Astrocyte of the cerebellum (primary cell): ENCODE measurements at regions not wholly inside any gene's neighbourhood (a gene's known extent, or its start where the extent isn't known, plus 50 kb on each side); places are given as distances from the start of the nearest gene placed in this dataset.

Source experiments
- DNase-seq: peaks from one replicate; pipeline ENCODE4 v3.0.0-alpha.2; 2011; ENCODE audit warnings: low read depth
- H3K4me3 ChIP-seq: 2 replicates; pipeline ENCODE4 v1.5.1; 2011; ENCODE audit warnings: mild to moderate bottlenecking, low read depth, low read length, moderate library complexity
- CTCF ChIP-seq: IDR thresholded peaks from 2 replicates; pipeline ENCODE4 v1.5.1; 2012; ENCODE audit warnings: low read length, low read depth, moderate library complexity, mild to moderate bottlenecking; ENCODE audit errors: missing control alignments
- in situ Hi-C: cut with HindIII; loops from 2 replicates; pipeline ENCODE4 v1.10.0; 2017; ENCODE audit warnings: low sequenced_read_pairs

- no peak for TF ChIP-seq CTCF
- H3K4me3 ChIP-seq: no peak overlapping the region
- in situ Hi-C loops: no loop called here
- DNase-seq: no peak
Measured at GRCh38 chr5:159465604-159466003, 135.3 kb upstream of the IL12B start.

GRCh38 chr5:159467666-159468065 is 137.4 kb upstream of the IL12B start:
- no peak for DNase-seq
- in situ Hi-C loops: no loop called here
- no peak for TF ChIP-seq CTCF
- no peak overlapping the region for H3K4me3 ChIP-seq

DNA sequence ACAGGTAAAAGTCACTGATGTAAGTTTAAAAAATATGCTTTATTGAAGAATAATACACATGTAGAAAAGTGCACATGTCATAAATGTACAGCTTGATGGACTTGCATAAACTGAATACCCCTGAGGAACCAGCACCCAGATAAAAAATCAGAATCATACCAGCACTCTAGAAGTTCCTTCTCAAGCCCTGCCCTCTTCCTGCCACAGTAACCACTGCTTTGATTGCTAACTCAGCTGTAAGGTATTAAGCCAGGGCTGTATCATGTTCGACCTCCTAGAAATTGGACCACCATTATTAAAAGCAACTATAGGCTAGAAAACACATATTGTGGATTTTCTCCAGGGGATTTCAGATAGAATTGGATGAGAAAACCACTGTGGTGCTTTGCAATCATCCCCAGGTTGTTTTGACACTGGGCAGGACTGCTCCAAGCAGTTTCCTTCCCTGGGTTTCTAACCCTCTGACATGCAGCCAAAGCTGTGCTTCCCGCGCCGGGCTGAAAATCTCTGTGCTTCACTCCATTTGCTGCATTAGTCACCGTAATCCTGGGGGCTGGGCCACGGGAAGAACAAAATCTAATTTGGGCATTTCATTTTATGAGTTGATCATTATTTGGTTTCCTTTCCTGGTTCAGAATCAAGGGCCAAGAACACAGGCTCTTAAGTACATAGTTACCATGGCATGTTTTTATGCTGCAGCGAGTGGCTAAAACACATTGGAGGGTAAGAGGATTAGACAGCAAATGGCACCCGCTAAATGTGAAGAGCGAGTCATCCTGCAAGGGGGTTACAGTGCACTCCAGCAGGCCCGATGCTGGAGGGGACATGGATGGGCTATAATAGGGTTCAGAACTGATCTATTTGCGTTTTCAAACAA is 139.4 kb upstream of the IL12B start:
- in situ Hi-C loops: no loop called here
- H3K4me3 ChIP-seq: no peak overlapping the region
- no peak for TF ChIP-seq CTCF
- no peak for DNase-seq

GRCh38 chr5:159471904-159472303 is 141.6 kb upstream of the IL12B start:
- TF ChIP-seq CTCF: no peak
- no peak overlapping the region for H3K4me3 ChIP-seq
- no peak for DNase-seq
- in situ Hi-C loops: no loop called here

DNA sequence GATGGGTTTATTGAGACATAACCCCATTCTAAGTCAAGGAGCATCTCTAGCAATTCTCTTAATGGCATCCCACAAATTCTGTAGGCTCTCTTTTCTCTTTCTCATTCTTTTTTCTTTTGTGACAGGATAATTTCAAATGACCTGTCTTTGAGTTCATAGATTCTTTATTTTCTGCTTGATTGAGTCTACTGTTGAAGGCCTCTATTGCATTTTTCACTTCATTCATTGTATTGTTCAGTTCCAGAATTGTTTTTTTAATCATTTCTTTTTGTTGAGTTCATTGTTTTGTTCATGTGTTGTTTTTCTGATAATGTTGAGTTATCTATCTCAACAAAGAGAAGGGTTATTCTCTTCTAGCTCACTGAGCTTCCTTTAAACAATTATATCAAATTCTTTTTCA is 144.7 kb upstream of the IL12B start:
- no peak overlapping the region for H3K4me3 ChIP-seq
- TF ChIP-seq CTCF: no peak
- no peak for DNase-seq
- in situ Hi-C loops: no loop called here

DNA sequence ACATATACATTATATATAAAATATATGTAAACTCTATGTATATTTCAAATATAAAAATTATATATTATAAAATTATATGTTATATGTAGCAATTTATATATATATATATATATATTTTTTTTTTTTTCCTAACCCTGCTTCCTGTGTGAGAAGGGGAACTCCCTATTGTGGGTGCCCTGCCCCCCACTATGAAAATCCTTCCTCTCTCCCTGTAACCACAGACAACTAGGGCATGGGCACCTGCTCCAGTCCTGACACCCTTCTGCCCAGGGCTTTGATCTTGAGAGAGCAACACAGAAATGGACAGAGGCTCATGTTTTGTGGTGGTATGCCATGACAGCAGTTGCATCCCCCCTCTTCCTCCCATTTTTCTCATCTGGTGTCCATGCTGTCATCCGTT is 148.7 kb upstream of the IL12B start:
- DNase-seq: no peak
- no peak overlapping the region for H3K4me3 ChIP-seq
- no peak for TF ChIP-seq CTCF
- in situ Hi-C loops: no loop called here
